SK-N-SH (cell line): ENCODE measurements at regions not wholly inside any gene's neighbourhood (a gene's known extent, or its start where the extent isn't known, plus 50 kb on each side); places are given as distances from the start of the nearest gene placed in this dataset.

Source experiments
- CTCF ChIA-PET: fragments of 300-600, 350-600 bp; formaldehyde crosslinking; extraction: SDS; loops from one replicate; lab custom pipeline; 2021; lab: Yijun Ruan, JAX
- POLR2A ChIA-PET: fragments of 350-600 bp; sonication (Branson Sonifier 250); formaldehyde crosslinking; extraction: SDS; loops from one replicate; lab custom pipeline; 2020; ENCODE audit warnings: antibody characterized with exemption, inconsistent platforms; lab: Yijun Ruan, JAX
- DNase-seq: peaks from one replicate; pipeline ENCODE4 v3.0.0; 2012
- H2AFZ ChIP-seq: fragments of 200-600 bp; sonication (generic); 2 replicates; pipeline ENCODE4 v1.8.1; 2016; ENCODE audit warnings: antibody characterized with exemption, mild to moderate bottlenecking, low read depth
- H3F3A ChIP-seq: fragments of 200-600 bp; sonication (generic); replicated peaks from 2 replicates; pipeline ENCODE3; 2016; ENCODE audit warnings: antibody characterized with exemption, mild to moderate bottlenecking; ENCODE audit not compliant: insufficient read depth
- H3K27ac ChIP-seq, 2 experiments: fragments of 200-500 bp in 1 of 2; fragments of 200-600 bp in 1 of 2; sonication (Bioruptor generic) in 1 of 2; sonication (generic), shearing (Covaris generic) in 1 of 2; 2 replicates each; pipeline versions ENCODE4 v1.5.1 to v1.6.1; 2014 to 2016; ENCODE audit warnings: low read depth in 2 of 2, inconsistent platforms in 1 of 2, low read length in 1 of 2, mild to moderate bottlenecking in 1 of 2, mixed read lengths in 1 of 2
- H3K27me3 ChIP-seq: fragments of 200-600 bp; sonication (generic), shearing (Covaris generic); 2 replicates; pipeline ENCODE4 v1.6.1; 2016; ENCODE audit warnings: mixed run types; ENCODE audit not compliant: insufficient read depth
- H3K36me3 ChIP-seq, 2 experiments: fragments of 200-500 bp in 1 of 2; fragments of 200-600 bp in 1 of 2; sonication (Bioruptor generic) in 1 of 2; sonication (generic) in 1 of 2; replicated peaks in 1 of 2; 2 replicates each; pipeline versions ENCODE3 to v1.5.1; 2014 to 2016; ENCODE audit warnings: low read length in 1 of 2, mild to moderate bottlenecking in 1 of 2; ENCODE audit not compliant: insufficient read depth in 2 of 2, control insufficient read depth in 1 of 2
- H3K4me1 ChIP-seq, 2 experiments: fragments of 200-500 bp in 1 of 2; fragments of 200-600 bp in 1 of 2; sonication (Bioruptor generic) in 1 of 2; sonication (generic), shearing (Covaris generic) in 1 of 2; 2 replicates each; pipeline versions ENCODE4 v1.5.1 to v1.6.1; 2014 to 2016; ENCODE audit warnings: low read depth in 1 of 2, low read length in 1 of 2, mixed run types in 1 of 2; ENCODE audit not compliant: insufficient read depth in 2 of 2, control insufficient read depth in 1 of 2
- H3K4me2 ChIP-seq: fragments of 200-600 bp; sonication (generic), shearing (Covaris generic); 2 replicates; pipeline ENCODE4 v1.6.1; 2017; ENCODE audit warnings: mixed run types
- H3K4me3 ChIP-seq, 2 experiments: fragments of 200-500 bp in 1 of 2; fragments of 200-600 bp in 1 of 2; sonication (Bioruptor generic) in 1 of 2; sonication (generic), shearing (Covaris generic) in 1 of 2; 2 replicates each; pipeline versions ENCODE4 v1.5.1 to v1.8.1; 2014 to 2016; ENCODE audit warnings: low read depth in 2 of 2, inconsistent platforms in 1 of 2, low read length in 1 of 2, mild to moderate bottlenecking in 1 of 2, mixed read lengths in 1 of 2, moderate library complexity in 1 of 2
- H3K79me2 ChIP-seq: fragments of 200-600 bp; sonication (generic); 2 replicates; pipeline ENCODE4 v1.8.1; 2017; ENCODE audit warnings: mild to moderate bottlenecking; ENCODE audit not compliant: insufficient read depth
- H3K9ac ChIP-seq: fragments of 200-600 bp; sonication (generic); 2 replicates; pipeline ENCODE4 v1.6.1; 2017; ENCODE audit warnings: mixed run types
- H3K9me2 ChIP-seq: fragments of 200-600 bp; sonication (generic); 2 replicates; pipeline ENCODE4 v1.6.1; 2017; ENCODE audit warnings: mixed run types
- H3K9me3 ChIP-seq: fragments of 200-600 bp; sonication (generic); 2 replicates; pipeline ENCODE4 v1.6.1; 2017; ENCODE audit warnings: mixed run types, mild to moderate bottlenecking, moderate library complexity
- H4K20me1 ChIP-seq: fragments of 200-600 bp; sonication (generic); 2 replicates; pipeline ENCODE4 v1.6.1; 2017; ENCODE audit warnings: mild to moderate bottlenecking, mixed run types; ENCODE audit not compliant: insufficient read depth
- CHD2 ChIP-seq: fragments of 150-350 bp; IDR thresholded peaks from 2 replicates; pipeline ENCODE4 v1.6.1; 2018; ENCODE audit warnings: low read length; ENCODE audit not compliant: partially characterized antibody
- EP300 ChIP-seq, 2 experiments: IDR thresholded peaks; 2 replicates each; pipeline versions ENCODE4 v1.4.0 to v1.6.1; 2012; ENCODE audit warnings: borderline replicate concordance in 1 of 2, low read depth in 1 of 2, low read length in 1 of 2
- EZH2phosphoT487 ChIP-seq: fragments of 200-600 bp; sonication (generic); IDR thresholded peaks from 2 replicates; pipeline ENCODE4 v1.6.1; 2017; ENCODE audit warnings: low read depth, mixed run types, mild to moderate bottlenecking, antibody characterized with exemption, moderate library complexity, borderline replicate concordance
- FOSL2 ChIP-seq: IDR thresholded peaks from 2 replicates; pipeline ENCODE4 v1.4.0; 2012; ENCODE audit warnings: low read depth, mild to moderate bottlenecking, moderate library complexity, borderline replicate concordance
- MEF2A ChIP-seq: IDR thresholded peaks from 2 replicates; pipeline ENCODE4 v1.4.0; 2012; ENCODE audit warnings: low read depth, borderline replicate concordance
- MXI1 ChIP-seq: IDR thresholded peaks from 2 replicates; pipeline ENCODE4 v1.6.1; 2012; ENCODE audit warnings: mild to moderate bottlenecking, low read depth, low read length, improper control_type of control experiment
- NFIC ChIP-seq: IDR thresholded peaks from 2 replicates; pipeline ENCODE4 v1.4.0; 2012; ENCODE audit warnings: borderline replicate concordance
- NRF1 ChIP-seq: IDR thresholded peaks from 2 replicates; pipeline ENCODE4 v1.6.1; 2012; ENCODE audit warnings: low read depth, mild to moderate bottlenecking, low read length
- POLR2AphosphoS5 ChIP-seq: IDR thresholded peaks from 2 replicates; pipeline ENCODE4 v1.6.1; 2012; ENCODE audit warnings: low read depth, low read length
- RAD21 ChIP-seq: IDR thresholded peaks from 2 replicates; pipeline ENCODE4 v1.6.1; 2012; ENCODE audit warnings: mild to moderate bottlenecking, low read length
- RCOR1 ChIP-seq: fragments of 150-350 bp; IDR thresholded peaks from 2 replicates; pipeline ENCODE4 v1.6.1; 2017; ENCODE audit warnings: antibody characterized with exemption, low read length
- RXRA ChIP-seq: IDR thresholded peaks from 2 replicates; pipeline ENCODE4 v1.4.0; 2012; ENCODE audit warnings: low read depth, mild to moderate bottlenecking, borderline replicate concordance
- TAF1 ChIP-seq: IDR thresholded peaks from 2 replicates; pipeline ENCODE4 v1.6.1; 2012; ENCODE audit warnings: low read depth, mild to moderate bottlenecking, low read length, moderate library complexity, borderline replicate concordance
- TCF12 ChIP-seq: IDR thresholded peaks from 2 replicates; pipeline ENCODE4 v1.4.0; 2012
- TEAD4 ChIP-seq: IDR thresholded peaks from 2 replicates; pipeline ENCODE4 v1.4.0; 2012; ENCODE audit warnings: mild to moderate bottlenecking, borderline replicate concordance; ENCODE audit not compliant: insufficient read depth
- YY1 ChIP-seq: IDR thresholded peaks from 2 replicates; pipeline ENCODE4 v1.4.0; 2012; ENCODE audit warnings: low read depth, mild to moderate bottlenecking
- WGBS: methylation state at CpG from one replicate; pipeline ENCODE4 v1.1.6; 2017; ENCODE audit warnings: low lambda C conversion rate; 5-methylcytosine and 5-hydroxymethylcytosine counted together
- TF ChIP-seq, protein P1 (sequence below): IDR thresholded peaks from 2 replicates; pipeline ENCODE4 v1.4.0; 2012; ENCODE audit warnings: low read depth
- TF ChIP-seq, protein P2 (sequence below): fragments of 150-350 bp; IDR thresholded peaks from 2 replicates; pipeline ENCODE4 v1.6.1; 2016; ENCODE audit warnings: mild to moderate bottlenecking, low read depth, low read length
- TF ChIP-seq, protein P3 (sequence below): IDR thresholded peaks from 2 replicates; pipeline ENCODE4; 2012
- TF ChIP-seq, protein P4 (sequence below): fragments of 150-350 bp; IDR thresholded peaks from 2 replicates; pipeline ENCODE4 v1.6.1; 2017; ENCODE audit warnings: antibody characterized with exemption, low read length, low read depth, borderline replicate concordance
- TF ChIP-seq, protein P5 (sequence below): IDR thresholded peaks from 2 replicates; pipeline ENCODE4 v1.6.1; 2012; ENCODE audit warnings: mild to moderate bottlenecking, low read depth, low read length, moderate library complexity
- TF ChIP-seq, protein P6 (sequence below): fragments of 200-600 bp; sonication (generic); IDR thresholded peaks from 2 replicates; pipeline ENCODE4 v1.6.1; 2017; ENCODE audit warnings: antibody characterized with exemption, mild to moderate bottlenecking, moderate library complexity

DNA sequence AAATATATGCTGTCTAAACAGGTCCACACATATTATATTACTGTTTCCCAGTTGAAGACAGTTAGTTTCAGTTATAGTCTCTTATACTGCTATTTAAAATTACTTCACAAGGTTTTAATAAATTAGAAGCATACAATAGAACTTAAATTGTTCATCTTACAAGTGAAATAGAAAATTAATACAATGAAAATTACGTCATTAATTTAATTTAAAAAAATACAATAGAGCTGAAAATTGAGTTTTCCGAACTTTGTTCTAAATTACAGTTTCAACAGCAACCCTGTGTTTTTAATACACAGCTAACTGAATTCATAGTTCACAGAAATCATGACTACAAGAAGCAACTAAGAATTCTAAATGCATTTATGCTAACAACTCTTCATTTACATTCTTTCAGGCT is 525.7 kb upstream of the FOXG1 start (continued):
- TF ChIP-seq, protein P1, sequence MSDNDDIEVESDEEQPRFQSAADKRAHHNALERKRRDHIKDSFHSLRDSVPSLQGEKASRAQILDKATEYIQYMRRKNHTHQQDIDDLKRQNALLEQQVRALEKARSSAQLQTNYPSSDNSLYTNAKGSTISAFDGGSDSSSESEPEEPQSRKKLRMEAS = no peak
- TF ChIP-seq, protein P2, sequence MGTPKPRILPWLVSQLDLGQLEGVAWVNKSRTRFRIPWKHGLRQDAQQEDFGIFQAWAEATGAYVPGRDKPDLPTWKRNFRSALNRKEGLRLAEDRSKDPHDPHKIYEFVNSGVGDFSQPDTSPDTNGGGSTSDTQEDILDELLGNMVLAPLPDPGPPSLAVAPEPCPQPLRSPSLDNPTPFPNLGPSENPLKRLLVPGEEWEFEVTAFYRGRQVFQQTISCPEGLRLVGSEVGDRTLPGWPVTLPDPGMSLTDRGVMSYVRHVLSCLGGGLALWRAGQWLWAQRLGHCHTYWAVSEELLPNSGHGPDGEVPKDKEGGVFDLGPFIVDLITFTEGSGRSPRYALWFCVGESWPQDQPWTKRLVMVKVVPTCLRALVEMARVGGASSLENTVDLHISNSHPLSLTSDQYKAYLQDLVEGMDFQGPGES = no peak
- TF ChIP-seq, protein P3, sequence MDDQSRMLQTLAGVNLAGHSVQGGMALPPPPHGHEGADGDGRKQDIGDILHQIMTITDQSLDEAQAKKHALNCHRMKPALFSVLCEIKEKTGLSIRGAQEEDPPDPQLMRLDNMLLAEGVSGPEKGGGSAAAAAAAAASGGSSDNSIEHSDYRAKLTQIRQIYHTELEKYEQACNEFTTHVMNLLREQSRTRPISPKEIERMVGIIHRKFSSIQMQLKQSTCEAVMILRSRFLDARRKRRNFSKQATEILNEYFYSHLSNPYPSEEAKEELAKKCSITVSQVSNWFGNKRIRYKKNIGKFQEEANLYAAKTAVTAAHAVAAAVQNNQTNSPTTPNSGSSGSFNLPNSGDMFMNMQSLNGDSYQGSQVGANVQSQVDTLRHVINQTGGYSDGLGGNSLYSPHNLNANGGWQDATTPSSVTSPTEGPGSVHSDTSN = no peak
- TF ChIP-seq MXI1 = no peak
- no peak for TF ChIP-seq NRF1
- TF ChIP-seq NFIC = no peak
- TF ChIP-seq, protein P4, sequence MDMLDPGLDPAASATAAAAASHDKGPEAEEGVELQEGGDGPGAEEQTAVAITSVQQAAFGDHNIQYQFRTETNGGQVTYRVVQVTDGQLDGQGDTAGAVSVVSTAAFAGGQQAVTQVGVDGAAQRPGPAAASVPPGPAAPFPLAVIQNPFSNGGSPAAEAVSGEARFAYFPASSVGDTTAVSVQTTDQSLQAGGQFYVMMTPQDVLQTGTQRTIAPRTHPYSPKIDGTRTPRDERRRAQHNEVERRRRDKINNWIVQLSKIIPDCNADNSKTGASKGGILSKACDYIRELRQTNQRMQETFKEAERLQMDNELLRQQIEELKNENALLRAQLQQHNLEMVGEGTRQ = no peak
- TF ChIP-seq YY1 = no peak

DNA sequence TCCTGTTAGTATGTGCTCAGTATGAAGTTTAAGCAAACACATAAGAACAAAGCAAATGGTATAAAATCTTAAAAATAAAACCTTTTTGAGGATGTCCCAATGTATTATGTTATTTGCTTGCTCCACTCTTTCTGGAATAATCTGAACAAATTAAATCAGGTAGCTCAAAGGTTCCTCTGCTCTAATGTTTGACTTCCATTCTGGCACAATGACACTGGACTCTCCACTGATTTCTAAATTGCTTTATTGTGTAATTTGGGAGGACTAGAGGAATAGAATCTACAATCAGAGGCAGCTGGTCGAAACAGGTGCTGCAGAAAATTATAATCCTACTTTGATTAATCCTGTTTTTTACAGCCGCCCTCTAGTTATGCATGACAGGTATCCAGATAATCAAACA is 523.7 kb upstream of the FOXG1 start:
- Histone ChIP-seq H3K36me3 (no peaks in the 10 kb centered on the region), H3K79me2 (no peaks in the 10 kb centered on the region), H4K20me1 (no peaks in the 10 kb centered on the region), H2AFZ (no peak overlapping the region), H3K27ac (no peak overlapping the region), H3K9me2 (no peaks in the 10 kb centered on the region), H3K4me3 (no peak overlapping the region), H3K9ac (no peak overlapping the region), H3F3A (no peaks in the 10 kb centered on the region), H3K27me3 (no peaks in the 10 kb centered on the region), H3K4me2 (no peak overlapping the region), H3K9me3 (no peaks in the 10 kb centered on the region), H3K4me1 (no peaks in the 10 kb centered on the region)
- CTCF ChIA-PET = no interaction called here
- POLR2A ChIA-PET = no interaction called here
- WGBS = 6% methylated on average over 2 of the region's 2 CpGs
- no peak for DNase-seq
- no peak for TF ChIP-seq FOSL2
- no peak for TF ChIP-seq TEAD4
- TF ChIP-seq EZH2phosphoT487 = no peak
- TF ChIP-seq TAF1 = no peak
- TF ChIP-seq RAD21 = no peak
- TF ChIP-seq, protein P5, sequence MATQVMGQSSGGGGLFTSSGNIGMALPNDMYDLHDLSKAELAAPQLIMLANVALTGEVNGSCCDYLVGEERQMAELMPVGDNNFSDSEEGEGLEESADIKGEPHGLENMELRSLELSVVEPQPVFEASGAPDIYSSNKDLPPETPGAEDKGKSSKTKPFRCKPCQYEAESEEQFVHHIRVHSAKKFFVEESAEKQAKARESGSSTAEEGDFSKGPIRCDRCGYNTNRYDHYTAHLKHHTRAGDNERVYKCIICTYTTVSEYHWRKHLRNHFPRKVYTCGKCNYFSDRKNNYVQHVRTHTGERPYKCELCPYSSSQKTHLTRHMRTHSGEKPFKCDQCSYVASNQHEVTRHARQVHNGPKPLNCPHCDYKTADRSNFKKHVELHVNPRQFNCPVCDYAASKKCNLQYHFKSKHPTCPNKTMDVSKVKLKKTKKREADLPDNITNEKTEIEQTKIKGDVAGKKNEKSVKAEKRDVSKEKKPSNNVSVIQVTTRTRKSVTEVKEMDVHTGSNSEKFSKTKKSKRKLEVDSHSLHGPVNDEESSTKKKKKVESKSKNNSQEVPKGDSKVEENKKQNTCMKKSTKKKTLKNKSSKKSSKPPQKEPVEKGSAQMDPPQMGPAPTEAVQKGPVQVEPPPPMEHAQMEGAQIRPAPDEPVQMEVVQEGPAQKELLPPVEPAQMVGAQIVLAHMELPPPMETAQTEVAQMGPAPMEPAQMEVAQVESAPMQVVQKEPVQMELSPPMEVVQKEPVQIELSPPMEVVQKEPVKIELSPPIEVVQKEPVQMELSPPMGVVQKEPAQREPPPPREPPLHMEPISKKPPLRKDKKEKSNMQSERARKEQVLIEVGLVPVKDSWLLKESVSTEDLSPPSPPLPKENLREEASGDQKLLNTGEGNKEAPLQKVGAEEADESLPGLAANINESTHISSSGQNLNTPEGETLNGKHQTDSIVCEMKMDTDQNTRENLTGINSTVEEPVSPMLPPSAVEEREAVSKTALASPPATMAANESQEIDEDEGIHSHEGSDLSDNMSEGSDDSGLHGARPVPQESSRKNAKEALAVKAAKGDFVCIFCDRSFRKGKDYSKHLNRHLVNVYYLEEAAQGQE = no peak
- no peak for TF ChIP-seq NRF1
- no peak for TF ChIP-seq CHD2
- TF ChIP-seq POLR2AphosphoS5 = no peak
- no peak for TF ChIP-seq YY1
- TF ChIP-seq, protein P1 = no peak
- no peak for TF ChIP-seq RXRA
- TF ChIP-seq RCOR1 = no peak
- no peak for TF ChIP-seq MEF2A
- TF ChIP-seq, protein P6, sequence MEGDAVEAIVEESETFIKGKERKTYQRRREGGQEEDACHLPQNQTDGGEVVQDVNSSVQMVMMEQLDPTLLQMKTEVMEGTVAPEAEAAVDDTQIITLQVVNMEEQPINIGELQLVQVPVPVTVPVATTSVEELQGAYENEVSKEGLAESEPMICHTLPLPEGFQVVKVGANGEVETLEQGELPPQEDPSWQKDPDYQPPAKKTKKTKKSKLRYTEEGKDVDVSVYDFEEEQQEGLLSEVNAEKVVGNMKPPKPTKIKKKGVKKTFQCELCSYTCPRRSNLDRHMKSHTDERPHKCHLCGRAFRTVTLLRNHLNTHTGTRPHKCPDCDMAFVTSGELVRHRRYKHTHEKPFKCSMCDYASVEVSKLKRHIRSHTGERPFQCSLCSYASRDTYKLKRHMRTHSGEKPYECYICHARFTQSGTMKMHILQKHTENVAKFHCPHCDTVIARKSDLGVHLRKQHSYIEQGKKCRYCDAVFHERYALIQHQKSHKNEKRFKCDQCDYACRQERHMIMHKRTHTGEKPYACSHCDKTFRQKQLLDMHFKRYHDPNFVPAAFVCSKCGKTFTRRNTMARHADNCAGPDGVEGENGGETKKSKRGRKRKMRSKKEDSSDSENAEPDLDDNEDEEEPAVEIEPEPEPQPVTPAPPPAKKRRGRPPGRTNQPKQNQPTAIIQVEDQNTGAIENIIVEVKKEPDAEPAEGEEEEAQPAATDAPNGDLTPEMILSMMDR = no peak
- TF ChIP-seq TCF12 = no peak
- TF ChIP-seq EP300 (IDR thresholded peaks at IDR 0.05; ENCODE audit: borderline replicate concordance in 1 of 2, low read depth in 1 of 2, low read length in 1 of 2) = no peak
